Kidney (tissue), 13 donors: ENCODE measurements at regions not wholly inside any gene's neighbourhood (a gene's known extent, or its start where the extent isn't known, plus 50 kb on each side); places are given as distances from the start of the nearest gene placed in this dataset.

ENCODE experiments used
- DNase-seq, 5 donors: peaks; one replicate each; pipeline ENCODE4 v3.0.0-alpha.2; 2013 to 2020
- FAIRE-seq: peaks from 2 replicates; lab custom pipeline; 2012; peaks lifted over from hg19 to GRCh38; lab: Jason Lieb, UNC
- H3K27ac ChIP-seq, 2 donors: one replicate each; pipeline ENCODE4 v1.7.0; 2013; ENCODE audit warnings: low read depth in 2 of 2, low read length in 2 of 2, inconsistent platforms in 1 of 2
- H3K27me3 ChIP-seq: one replicate; pipeline ENCODE4 v1.7.1; 2013; ENCODE audit warnings: low read length, inconsistent platforms; ENCODE audit not compliant: control insufficient read depth, insufficient read depth
- H3K36me3 ChIP-seq, 3 donors: one replicate each; pipeline versions ENCODE4 v1.7.0 to v1.7.1; 2013; ENCODE audit warnings: low read length in 3 of 3, control low read depth in 1 of 3, inconsistent platforms in 1 of 3; ENCODE audit not compliant: insufficient read depth in 3 of 3, control insufficient read depth in 2 of 3
- H3K4me1 ChIP-seq, 3 donors: one replicate each; pipeline versions ENCODE4 v1.7.0 to v1.7.1; 2013; ENCODE audit warnings: low read length in 3 of 3, inconsistent platforms in 1 of 3, low read depth in 1 of 3; ENCODE audit not compliant: control insufficient read depth in 2 of 3, insufficient read depth in 2 of 3
- H3K4me3 ChIP-seq, 3 donors: one replicate each; pipeline versions ENCODE4 v1.7.0 to v1.8.1; 2013; ENCODE audit warnings: low read length in 3 of 3, control low read depth in 1 of 3, inconsistent platforms in 1 of 3
- H3K9ac ChIP-seq, 3 donors: one replicate each; pipeline versions ENCODE4 v1.7.0 to v1.7.1; 2013; ENCODE audit warnings: low read length in 3 of 3, control low read depth in 1 of 3, inconsistent platforms in 1 of 3
- H3K9me3 ChIP-seq, 3 donors: one replicate each; pipeline versions ENCODE4 v1.7.0 to v1.7.1; 2013; ENCODE audit warnings: low read length in 3 of 3, control low read depth in 1 of 3, inconsistent platforms in 1 of 3; ENCODE audit not compliant: control insufficient read depth in 2 of 3, insufficient read depth in 1 of 3
- intact Hi-C: fragments of 100-400 bp; cut with DNase I; formaldehyde crosslinking; loops from one replicate; pipeline ENCODE4 v1.11.1; 2022
- TF ChIP-seq, protein P1 (sequence below): IDR thresholded peaks from 3 replicates; pipeline ENCODE4 v1.5.1; 2012; ENCODE audit warnings: mild to moderate bottlenecking, moderate library complexity, borderline replicate concordance; ENCODE audit not compliant: insufficient read depth; ENCODE audit errors: extremely low read depth
- donor health status: control.
- donor health status: control.
- donor health status: control.
- donor health status: control.
- donor health status: control.
- donor health status: DM: yes; HTN: yes; CAD: no.
- donor health status: Normal renal cell carcinoma (clear cell type).

DNA sequence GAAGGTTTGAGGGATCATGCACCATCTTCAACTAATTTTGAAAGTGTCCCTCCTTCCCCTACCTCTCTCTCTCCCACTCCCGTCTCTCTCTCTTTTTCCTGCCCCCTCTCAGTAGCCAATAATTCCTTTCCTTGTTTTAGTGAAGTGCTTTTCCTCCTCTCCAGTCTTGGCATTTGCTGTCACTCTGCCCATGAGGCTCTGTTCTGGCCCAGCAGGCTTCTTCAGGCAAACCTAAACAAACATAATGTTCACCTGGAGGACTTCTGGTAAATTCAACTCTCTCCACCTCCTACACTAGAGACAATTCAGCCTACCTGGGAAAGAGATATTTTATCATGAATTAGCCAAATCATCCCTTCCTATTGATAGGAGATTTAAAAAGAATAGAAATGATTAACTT lies 86.6 kb upstream of the ADRA1D start:
- TF ChIP-seq, protein P1, sequence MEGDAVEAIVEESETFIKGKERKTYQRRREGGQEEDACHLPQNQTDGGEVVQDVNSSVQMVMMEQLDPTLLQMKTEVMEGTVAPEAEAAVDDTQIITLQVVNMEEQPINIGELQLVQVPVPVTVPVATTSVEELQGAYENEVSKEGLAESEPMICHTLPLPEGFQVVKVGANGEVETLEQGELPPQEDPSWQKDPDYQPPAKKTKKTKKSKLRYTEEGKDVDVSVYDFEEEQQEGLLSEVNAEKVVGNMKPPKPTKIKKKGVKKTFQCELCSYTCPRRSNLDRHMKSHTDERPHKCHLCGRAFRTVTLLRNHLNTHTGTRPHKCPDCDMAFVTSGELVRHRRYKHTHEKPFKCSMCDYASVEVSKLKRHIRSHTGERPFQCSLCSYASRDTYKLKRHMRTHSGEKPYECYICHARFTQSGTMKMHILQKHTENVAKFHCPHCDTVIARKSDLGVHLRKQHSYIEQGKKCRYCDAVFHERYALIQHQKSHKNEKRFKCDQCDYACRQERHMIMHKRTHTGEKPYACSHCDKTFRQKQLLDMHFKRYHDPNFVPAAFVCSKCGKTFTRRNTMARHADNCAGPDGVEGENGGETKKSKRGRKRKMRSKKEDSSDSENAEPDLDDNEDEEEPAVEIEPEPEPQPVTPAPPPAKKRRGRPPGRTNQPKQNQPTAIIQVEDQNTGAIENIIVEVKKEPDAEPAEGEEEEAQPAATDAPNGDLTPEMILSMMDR: no peak
- Histone ChIP-seq H3K9ac (no peak overlapping the region), H3K4me3 (no peak overlapping the region), H3K27me3 (no peaks in the 10 kb centered on the region), H3K27ac (no peak overlapping the region), H3K9me3 (no peaks in the 10 kb centered on the region), H3K36me3 (no peaks in the 10 kb centered on the region), H3K4me1 (no peaks in the 10 kb centered on the region)
- FAIRE-seq (no peak), DNase-seq (no peak)
- intact Hi-C loops: no loop called here

- Histone ChIP-seq H3K9ac (no peak overlapping the region), H3K4me1 (no peaks in the 10 kb centered on the region), H3K4me3 (no peak overlapping the region), H3K36me3 (no peaks in the 10 kb centered on the region), H3K27ac (no peak overlapping the region), H3K27me3 (no peaks in the 10 kb centered on the region), H3K9me3 (no peaks in the 10 kb centered on the region)
- intact Hi-C loops: no loop called here
- no peak for FAIRE-seq
- no peak for DNase-seq
- TF ChIP-seq, protein P1: no peak
Observed at GRCh38 chr20:4332121-4332860, 83.2 kb upstream of the ADRA1D start.

GRCh38 chr20:4330011-4330410 lies 80.9 kb upstream of the ADRA1D start:
- no peaks in the 10 kb centered on the region for H3K36me3 ChIP-seq
- H3K9ac ChIP-seq: no peak overlapping the region
- no peaks in the 10 kb centered on the region for H3K27me3 ChIP-seq
- H3K9me3 ChIP-seq: peaks cover 0 to 4% (median 0%) of the 10 kb centered on the region in 3 donors
- FAIRE-seq (no peak), DNase-seq (no peak)
- TF ChIP-seq, protein P1: no peak
- intact Hi-C loops: no loop called here
- H3K4me3 ChIP-seq: no peak overlapping the region
- H3K27ac ChIP-seq: no peak overlapping the region
- no peaks in the 10 kb centered on the region for H3K4me1 ChIP-seq
